CD4-positive, alpha-beta T cell (primary cell): ENCODE measurements at regions not wholly inside any gene's neighbourhood (a gene's known extent, or its start where the extent isn't known, plus 50 kb on each side); places are given as distances from the start of the nearest gene placed in this dataset.

Source experiments
- ATAC-seq: fragments of 200-7000 bp; cut with Tn5 transposase; one replicate; pipeline ENCODE4 v1.10.0; 2022; ENCODE audit warnings: mild to moderate bottlenecking; ENCODE audit not compliant: poor library complexity
- CTCF ChIA-PET: fragments of 350-600 bp; sonication (Branson Sonifier 250); formaldehyde crosslinking; loops from one replicate; lab custom pipeline; 2021; ENCODE audit warnings: antibody characterized with exemption, inconsistent platforms; lab: Charles Lee
- POLR2A ChIA-PET: fragments of 350-600 bp; sonication (Branson Sonifier 250); formaldehyde crosslinking; loops from one replicate; lab custom pipeline; 2021; ENCODE audit warnings: antibody characterized with exemption, inconsistent platforms; lab: Charles Lee
- DNase-seq, 14 experiments: peaks; one replicate each; pipeline ENCODE4 v3.0.0-alpha.2; 2013 to 2020; ENCODE audit warnings: mixed read lengths in 2 of 14
- H3K27ac ChIP-seq, 2 donors: one replicate each; pipeline versions ENCODE4 v1.5.1 to v1.7.0; 2013; ENCODE audit warnings: low read length in 2 of 2, low read depth in 1 of 2, mild to moderate bottlenecking in 1 of 2
- H3K27me3 ChIP-seq, 2 experiments: 1 replicate in 1 of 2; 2 replicates in 1 of 2; pipeline versions ENCODE4 v1.6.1 to v1.7.0; 2013; ENCODE audit warnings: low read length in 2 of 2, control low read depth in 1 of 2, mild to moderate bottlenecking in 1 of 2, moderate library complexity in 1 of 2; ENCODE audit not compliant: insufficient read depth in 2 of 2, control insufficient read depth in 1 of 2
- H3K36me3 ChIP-seq: one replicate; pipeline ENCODE4 v1.6.1; 2013; ENCODE audit warnings: low read length, control low read depth; ENCODE audit not compliant: insufficient read depth
- H3K4me1 ChIP-seq: one replicate; pipeline ENCODE4 v1.6.1; 2013; ENCODE audit warnings: low read length, control low read depth; ENCODE audit not compliant: insufficient read depth
- H3K4me3 ChIP-seq: one replicate; pipeline ENCODE4 v1.5.1; 2013; ENCODE audit warnings: mild to moderate bottlenecking, low read length, moderate library complexity
- H3K9me3 ChIP-seq, 2 experiments: 1 replicate in 1 of 2; 2 replicates in 1 of 2; pipeline versions ENCODE4 v1.6.1 to v1.7.0; 2013; ENCODE audit warnings: low read length in 2 of 2, mild to moderate bottlenecking in 2 of 2, control low read depth in 1 of 2, moderate library complexity in 1 of 2; ENCODE audit not compliant: control insufficient read depth in 1 of 2, insufficient read depth in 1 of 2
- H3K27ac Mint-ChIP-seq: one replicate; pipeline ENCODE4 v1.8.0; 2020; ENCODE audit warnings: mixed read lengths
- H3K27me3 Mint-ChIP-seq: one replicate; pipeline ENCODE4 v1.8.0; 2021; ENCODE audit warnings: mixed read lengths
- H3K36me3 Mint-ChIP-seq: one replicate; pipeline ENCODE4 v1.8.0; 2021; ENCODE audit warnings: low read depth, mixed read lengths
- H3K4me1 Mint-ChIP-seq: one replicate; pipeline ENCODE4 v1.8.0; 2021; ENCODE audit warnings: low read depth, mixed read lengths
- H3K4me3 Mint-ChIP-seq: one replicate; pipeline ENCODE4 v1.8.0; 2020; ENCODE audit warnings: mild to moderate bottlenecking, mixed read lengths
- H3K9me3 Mint-ChIP-seq: one replicate; pipeline ENCODE4 v1.8.0; 2020; ENCODE audit warnings: mixed read lengths
- CTCF ChIP-seq: fragments of 200-600 bp; IDR thresholded peaks from one replicate; pipeline ENCODE4 v1.8.0; 2022; ENCODE audit warnings: antibody characterized with exemption, mild to moderate bottlenecking
- intact Hi-C, 2 experiments: fragments of 100-400 bp; cut with DNase I in 1 of 2; cut with micrococcal nuclease in 1 of 2; formaldehyde crosslinking; loops; one replicate each; pipeline versions ENCODE4 v1.15.1 to v1.9.0; 2023 to 2025; cut with DNase I, micrococcal nuclease

GRCh38 chr20:19120569-19120968 is 91.9 kb upstream of the SLC24A3 start:
- no peaks in the 10 kb centered on the region for H3K36me3 Mint-ChIP-seq
- TF ChIP-seq CTCF: no peak
- Histone ChIP-seq H3K4me3 (no peak overlapping the region), H3K4me1 (no peaks in the 10 kb centered on the region), H3K27ac (no peak overlapping the region), H3K36me3 (no peaks in the 10 kb centered on the region), H3K27me3 (no peaks in the 10 kb centered on the region), H3K9me3 (no peaks in the 10 kb centered on the region)
- ATAC-seq (no peak), DNase-seq (no peak)
- H3K27me3 Mint-ChIP-seq: no peaks in the 10 kb centered on the region
- no peak overlapping the region for H3K4me3 Mint-ChIP-seq
- intact Hi-C loops: no loop called here
- no peaks in the 10 kb centered on the region for H3K4me1 Mint-ChIP-seq
- ChIA-PET POLR2A (interaction anchor here (0.6 kb wide), 1 partner anchor 1729 kb away, joined by 3 read pairs; no protein-coding TSS in a partner anchor), CTCF (no interaction called here)
- H3K9me3 Mint-ChIP-seq: no peaks in the 10 kb centered on the region
- no peak overlapping the region for H3K27ac Mint-ChIP-seq

- intact Hi-C loops: no loop called here
- Mint-ChIP-seq H3K4me3 (no peak overlapping the region), H3K9me3 (no peaks in the 10 kb centered on the region), H3K36me3 (no peaks in the 10 kb centered on the region), H3K27me3 (no peaks in the 10 kb centered on the region), H3K4me1 (no peaks in the 10 kb centered on the region), H3K27ac (no peak overlapping the region)
- H3K27me3 ChIP-seq: no peaks in the 10 kb centered on the region
- ChIA-PET CTCF (no interaction called here), POLR2A (no interaction called here)
- TF ChIP-seq CTCF: no peak
- H3K4me3 ChIP-seq: no peak overlapping the region
- H3K4me1 ChIP-seq: no peaks in the 10 kb centered on the region
- ATAC-seq: no peak
- no peaks in the 10 kb centered on the region for H3K9me3 ChIP-seq
- DNase-seq: no peak
- no peak overlapping the region for H3K27ac ChIP-seq
- no peaks in the 10 kb centered on the region for H3K36me3 ChIP-seq
These were observed 91.0 kb upstream of the SLC24A3 start for GRCh38 chr20:19121463-19121862.

- POLR2A ChIA-PET: no interaction called here
- Mint-ChIP-seq H3K4me3 (no peak overlapping the region), H3K27ac (no peak overlapping the region), H3K27me3 (no peaks in the 10 kb centered on the region), H3K9me3 (no peaks in the 10 kb centered on the region), H3K36me3 (no peaks in the 10 kb centered on the region), H3K4me1 (no peaks in the 10 kb centered on the region)
- Histone ChIP-seq H3K27me3 (no peaks in the 10 kb centered on the region), H3K4me1 (no peaks in the 10 kb centered on the region), H3K9me3 (no peaks in the 10 kb centered on the region), H3K27ac (no peak overlapping the region), H3K36me3 (no peaks in the 10 kb centered on the region), H3K4me3 (no peak overlapping the region)
- no peak for ATAC-seq
- TF ChIP-seq CTCF: no peak
- no peak for DNase-seq
- intact Hi-C loops: no loop called here
- CTCF ChIA-PET: no interaction called here
These were observed 90.5 kb upstream of the SLC24A3 start for GRCh38 chr20:19121916-19122315.
